SK-N-MC (cell line): ENCODE measurements at regions not wholly inside any gene's neighbourhood (a gene's known extent, or its start where the extent isn't known, plus 50 kb on each side); places are given as distances from the start of the nearest gene placed in this dataset.

Experiments
- EZH2 ChIP-seq: fragments of 200-600 bp; sonication (generic); IDR thresholded peaks from one replicate; pipeline ENCODE4 v1.6.1; 2017; ENCODE audit warnings: antibody characterized with exemption
- POLR2AphosphoS5 ChIP-seq: IDR thresholded peaks from 2 replicates; pipeline ENCODE4 v1.6.1; 2012; ENCODE audit warnings: mild to moderate bottlenecking, low read depth, low read length, borderline replicate concordance

DNA sequence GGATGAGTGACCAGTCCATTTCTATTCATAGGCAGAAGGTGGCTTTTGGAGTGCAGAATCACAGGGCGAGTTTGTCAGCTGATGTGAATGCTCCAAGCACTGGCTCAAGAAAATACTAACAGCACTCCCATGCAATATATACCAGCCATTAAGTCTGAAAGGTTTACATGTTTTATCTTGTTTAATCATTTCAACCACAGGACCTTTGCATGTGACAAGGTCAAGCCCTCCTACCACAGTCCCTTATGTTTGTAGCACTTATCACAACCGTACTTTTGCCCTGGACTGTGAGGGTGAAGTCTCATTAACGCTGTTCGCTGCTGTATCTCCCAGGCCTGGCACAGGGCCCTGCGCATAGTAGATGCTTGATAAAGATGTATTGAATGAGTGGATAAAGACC is 99.3 kb upstream of the PMEPA1 start:
- TF ChIP-seq EZH2 (no peak), POLR2AphosphoS5 (no peak)
